ENCODE measurements at regions not wholly inside any gene's neighbourhood (a gene's known extent, or its start where the extent isn't known, plus 50 kb on each side); places are given as distances from the start of the nearest gene placed in this dataset.

- no peak for DNase-seq (ENCODE audit: low read depth)
- no peak for TF ChIP-seq CTCF (conservative IDR thresholded peaks at IDR 0.05; ENCODE audit: low read length)
- no peak overlapping the region for H3K4me3 ChIP-seq (ENCODE audit: low read length)
These were observed 110.5 kb downstream of the CEBPB start for GRCh38 chr20:50301165-50301564.

- no peak for DNase-seq (ENCODE audit: low read depth)
- no peak overlapping the region for H3K4me3 ChIP-seq (ENCODE audit: low read length)
- no peak for TF ChIP-seq CTCF (conservative IDR thresholded peaks at IDR 0.05; ENCODE audit: low read length)
These were observed 111.1 kb downstream of the CEBPB start for GRCh38 chr20:50301712-50302111.

- TF ChIP-seq CTCF (conservative IDR thresholded peaks at IDR 0.05; ENCODE audit: low read length) = no peak
- H3K4me3 ChIP-seq (ENCODE audit: low read length) = no peak overlapping the region
- peak; percentile 72 for DNase-seq (ENCODE audit: low read depth)
These were observed 111.9 kb downstream of the CEBPB start for GRCh38 chr20:50302341-50303057.

- no peak for TF ChIP-seq CTCF (conservative IDR thresholded peaks at IDR 0.05; ENCODE audit: low read length)
- H3K4me3 ChIP-seq (ENCODE audit: low read length) = no peak overlapping the region
- peak; percentile 95 for DNase-seq (ENCODE audit: low read depth)
These were observed 113.2 kb downstream of the CEBPB start for GRCh38 chr20:50303573-50304500.

- no peak overlapping the region; the same call in 1 of the 2 replicates for H3K4me3 ChIP-seq (ENCODE audit: low read length)
- peak; percentile 97 for DNase-seq (ENCODE audit: low read depth)
- TF ChIP-seq CTCF (conservative IDR thresholded peaks at IDR 0.05; ENCODE audit: low read length) = no peak
These were observed 113.8 kb downstream of the CEBPB start for GRCh38 chr20:50304501-50304856.

GRCh38 chr20:50304923-50305635, 114.4 kb downstream of the CEBPB start:
- peak overlapping the region; percentile 5 for H3K4me3 ChIP-seq (ENCODE audit: low read length)
- TF ChIP-seq CTCF (conservative IDR thresholded peaks at IDR 0.05; ENCODE audit: low read length) = no peak
- peak; percentile 99 for DNase-seq (ENCODE audit: low read depth)

Measured in AG10803 (cell line).